Testis (tissue), 2 donors: ENCODE measurements at regions not wholly inside any gene's neighbourhood (a gene's known extent, or its start where the extent isn't known, plus 50 kb on each side); places are given as distances from the start of the nearest gene placed in this dataset.

Experiments used
- DNase-seq: peaks from one replicate; pipeline ENCODE4 v3.0.0-alpha.2; 2019
- H3K27ac ChIP-seq, 2 donors: fragments of 200-600 bp; sonication (generic); one replicate each; pipeline ENCODE4 v1.5.1; 2019
- H3K27me3 ChIP-seq: fragments of 200-600 bp; sonication (generic); one replicate; pipeline ENCODE4 v1.5.1; 2019
- H3K36me3 ChIP-seq: fragments of 200-600 bp; sonication (generic); one replicate; pipeline ENCODE4 v1.5.1; 2017; ENCODE audit warnings: low read depth; ENCODE audit errors: missing control alignments
- H3K4me1 ChIP-seq: fragments of 200-600 bp; sonication (generic); one replicate; pipeline ENCODE4 v1.5.1; 2019
- H3K4me3 ChIP-seq, 2 donors: fragments of 200-600 bp; sonication (generic); one replicate each; pipeline ENCODE4 v1.5.1; 2017 to 2019
- H3K9me3 ChIP-seq: fragments of 200-600 bp; sonication (generic); one replicate; pipeline ENCODE4 v1.5.1; 2017
- POLR2A ChIP-seq: fragments of 450-650 bp; IDR thresholded peaks from one replicate; pipeline ENCODE4 v1.6.1; 2017; ENCODE audit warnings: antibody characterized with exemption, mild to moderate bottlenecking, moderate library complexity
- WGBS, 2 donors: methylation state at CpG; one replicate each; pipeline ENCODE4 v1.1.5; 2018; 5-methylcytosine and 5-hydroxymethylcytosine counted together
- intact Hi-C: fragments of 100-400 bp; cut with DNase I; formaldehyde crosslinking; loops from one replicate; pipeline ENCODE4 v1.15.1; 2023; ENCODE audit warnings: low total_unique reads
- TF ChIP-seq, protein P1 (sequence below), 3 experiments: fragments of 450-650 bp in 2 of 3; fragments of 200-600 bp in 1 of 3; sonication (generic) in 1 of 3; IDR thresholded peaks; one replicate each; pipeline ENCODE4 v1.5.1; 2016 to 2019; ENCODE audit warnings: antibody characterized with exemption in 3 of 3, mild to moderate bottlenecking in 2 of 3, moderate library complexity in 1 of 3

DNA sequence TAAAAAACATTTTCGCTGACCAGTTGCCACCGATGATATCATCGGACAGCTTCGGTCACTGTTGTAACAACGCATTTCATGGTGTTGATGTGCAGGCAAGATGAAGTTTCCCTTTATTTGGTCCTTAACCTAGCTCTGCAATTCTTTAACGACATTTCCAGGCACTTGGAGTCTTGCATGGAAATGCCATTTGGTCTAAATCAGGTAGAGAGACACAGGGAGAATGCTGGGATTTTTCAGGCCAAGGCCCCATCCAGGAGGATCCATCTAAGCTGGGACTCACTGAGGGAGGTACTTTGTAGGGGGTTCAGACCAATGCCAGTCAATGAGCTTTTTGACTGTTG lies 121.5 kb upstream of the RCN1 start:
- intact Hi-C loops = no loop called here
- no peak for DNase-seq
- Histone ChIP-seq H3K27ac (no peak overlapping the region), H3K36me3 (no peaks in the 10 kb centered on the region), H3K4me1 (no peaks in the 10 kb centered on the region), H3K9me3 (no peaks in the 10 kb centered on the region), H3K27me3 (no peaks in the 10 kb centered on the region), H3K4me3 (no peak overlapping the region)
- 42 to 47% methylated on average over 6 of the region's 6 CpGs for WGBS, 2 donors
- TF ChIP-seq, protein P1, sequence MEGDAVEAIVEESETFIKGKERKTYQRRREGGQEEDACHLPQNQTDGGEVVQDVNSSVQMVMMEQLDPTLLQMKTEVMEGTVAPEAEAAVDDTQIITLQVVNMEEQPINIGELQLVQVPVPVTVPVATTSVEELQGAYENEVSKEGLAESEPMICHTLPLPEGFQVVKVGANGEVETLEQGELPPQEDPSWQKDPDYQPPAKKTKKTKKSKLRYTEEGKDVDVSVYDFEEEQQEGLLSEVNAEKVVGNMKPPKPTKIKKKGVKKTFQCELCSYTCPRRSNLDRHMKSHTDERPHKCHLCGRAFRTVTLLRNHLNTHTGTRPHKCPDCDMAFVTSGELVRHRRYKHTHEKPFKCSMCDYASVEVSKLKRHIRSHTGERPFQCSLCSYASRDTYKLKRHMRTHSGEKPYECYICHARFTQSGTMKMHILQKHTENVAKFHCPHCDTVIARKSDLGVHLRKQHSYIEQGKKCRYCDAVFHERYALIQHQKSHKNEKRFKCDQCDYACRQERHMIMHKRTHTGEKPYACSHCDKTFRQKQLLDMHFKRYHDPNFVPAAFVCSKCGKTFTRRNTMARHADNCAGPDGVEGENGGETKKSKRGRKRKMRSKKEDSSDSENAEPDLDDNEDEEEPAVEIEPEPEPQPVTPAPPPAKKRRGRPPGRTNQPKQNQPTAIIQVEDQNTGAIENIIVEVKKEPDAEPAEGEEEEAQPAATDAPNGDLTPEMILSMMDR (IDR thresholded peaks at IDR 0.05) = no peak
- TF ChIP-seq POLR2A = no peak

DNA sequence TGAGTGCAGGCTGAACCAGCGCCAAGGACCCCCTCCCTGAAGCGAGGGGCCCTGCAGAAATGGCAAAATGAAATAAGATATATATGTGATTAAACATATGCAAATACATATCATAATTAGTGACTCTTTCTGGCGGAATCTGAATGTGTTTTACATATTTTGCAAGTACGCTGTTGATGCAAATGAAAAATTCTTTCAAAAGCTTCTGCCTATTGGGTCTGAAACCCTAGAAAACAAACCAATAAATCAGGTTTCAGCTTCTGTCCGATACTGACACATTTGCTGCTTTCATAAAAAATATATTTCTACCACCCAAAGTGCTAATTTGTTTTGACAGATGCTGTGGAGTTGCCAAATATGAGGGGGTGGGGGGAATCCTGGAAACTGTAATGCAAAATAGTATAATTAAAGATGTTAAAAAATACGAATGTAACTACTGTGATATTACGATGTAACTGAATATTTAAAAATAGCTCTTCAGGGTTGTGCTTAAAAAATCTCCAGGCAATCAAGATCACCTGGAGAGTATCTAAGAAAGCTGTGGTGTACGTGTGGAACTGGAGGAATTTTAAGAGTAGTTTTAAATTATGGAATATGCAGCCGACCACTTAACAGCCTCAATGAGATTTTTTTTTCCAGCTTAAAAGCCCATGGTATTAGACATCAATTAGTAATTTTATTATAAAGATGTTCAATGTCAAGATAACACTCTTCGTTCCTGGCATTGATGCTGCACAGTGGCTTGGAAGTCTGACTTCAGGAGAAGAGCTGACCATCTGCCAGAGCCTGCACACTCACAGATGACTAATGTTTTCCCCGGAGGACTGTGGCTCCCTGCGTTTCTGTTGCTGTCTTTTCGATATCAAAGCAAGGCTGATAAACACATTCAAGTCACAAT lies 122.2 kb upstream of the RCN1 start:
- intact Hi-C loops = no loop called here
- 50 to 54% methylated on average over 13 of the region's 13 CpGs for WGBS, 2 donors
- no peaks in the 10 kb centered on the region for H3K9me3 ChIP-seq
- H3K4me1 ChIP-seq = no peaks in the 10 kb centered on the region
- DNase-seq = no peak
- no peak for TF ChIP-seq POLR2A
- TF ChIP-seq, protein P1 (IDR thresholded peaks at IDR 0.05) = no peak
- no peaks in the 10 kb centered on the region for H3K27me3 ChIP-seq
- H3K4me3 ChIP-seq = no peak overlapping the region
- no peak overlapping the region for H3K27ac ChIP-seq
- no peaks in the 10 kb centered on the region for H3K36me3 ChIP-seq

DNA sequence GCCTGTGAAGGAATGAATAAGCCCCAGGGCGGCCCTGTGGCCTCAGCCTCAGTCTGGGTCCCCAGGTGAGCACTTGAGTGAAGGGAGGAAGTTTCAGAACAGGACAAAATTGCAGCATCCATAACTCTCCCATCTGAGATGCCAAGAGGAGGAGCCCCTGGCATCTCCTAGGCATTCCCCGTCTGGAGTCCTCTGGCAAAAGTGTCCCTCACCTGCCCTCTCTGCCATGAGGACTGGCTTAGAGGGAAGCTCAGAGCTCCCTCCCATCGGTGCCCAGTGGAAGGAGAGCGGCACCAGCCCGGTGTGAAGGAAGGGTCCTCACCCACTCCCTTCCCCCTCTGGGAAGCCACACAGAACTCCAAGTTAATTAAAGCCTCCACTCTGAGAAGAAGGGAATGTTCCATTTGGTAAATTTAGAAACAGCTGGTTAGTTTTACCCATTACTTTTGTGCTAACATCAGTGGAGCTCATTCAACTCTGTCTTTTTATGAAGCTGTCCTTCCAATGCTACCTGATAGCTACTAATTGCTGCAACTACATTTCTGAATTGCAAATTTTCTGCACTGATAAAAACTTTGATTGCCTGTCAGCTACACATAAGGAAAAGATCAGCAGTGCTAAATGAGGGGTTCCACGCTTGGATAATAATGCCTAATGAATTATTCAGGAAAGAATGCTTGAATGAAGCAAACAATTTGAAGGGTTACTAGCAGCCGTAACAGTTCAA lies 123.3 kb upstream of the RCN1 start:
- H3K4me3 ChIP-seq = no peak overlapping the region

DNA sequence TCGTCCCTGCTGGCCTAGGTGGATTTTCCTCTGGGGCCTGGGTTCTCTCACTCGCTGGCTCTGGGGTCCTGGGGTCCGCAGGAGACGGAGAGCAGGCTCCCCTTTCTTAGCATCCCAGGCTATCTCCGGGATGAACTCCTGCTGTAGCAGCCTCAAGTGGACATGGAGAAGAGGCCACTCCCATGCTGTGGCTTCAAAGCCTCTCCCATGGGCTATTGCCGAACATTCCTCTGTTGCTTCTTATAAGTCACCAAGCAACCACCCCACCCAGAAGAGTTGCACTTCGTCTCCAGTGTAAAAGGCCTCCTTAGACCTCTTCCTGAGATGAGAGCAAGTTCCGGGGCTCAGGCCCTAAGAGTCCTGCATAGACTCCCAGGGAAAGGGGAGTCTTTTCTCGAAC lies 124.0 kb upstream of the RCN1 start:
- Histone ChIP-seq H3K27me3 (no peaks in the 10 kb centered on the region), H3K9me3 (no peaks in the 10 kb centered on the region), H3K27ac (no peak overlapping the region), H3K4me1 (no peaks in the 10 kb centered on the region), H3K4me3 (no peak overlapping the region), H3K36me3 (no peaks in the 10 kb centered on the region)
- WGBS, 2 donors = 86 to 90% methylated on average over 8 to 9 of the region's 9 CpGs
- TF ChIP-seq POLR2A = no peak
- TF ChIP-seq, protein P1 (IDR thresholded peaks at IDR 0.05) = no peak
- no peak for DNase-seq
- intact Hi-C loops = no loop called here

More for the DNA sequence above, 123.3 kb upstream of the RCN1 start:
- Histone ChIP-seq H3K36me3 (no peaks in the 10 kb centered on the region), H3K27ac (no peak overlapping the region), H3K9me3 (no peaks in the 10 kb centered on the region), H3K27me3 (no peaks in the 10 kb centered on the region), H3K4me1 (no peaks in the 10 kb centered on the region)
- TF ChIP-seq, protein P1 (IDR thresholded peaks at IDR 0.05) = no peak
- no peak for TF ChIP-seq POLR2A
- 56 to 66% methylated on average over 5 to 7 of the region's 7 CpGs for WGBS, 2 donors
- DNase-seq = no peak
- intact Hi-C loops = no loop called here
